ENCODE measurements at regions not wholly inside any gene's neighbourhood (a gene's known extent, or its start where the extent isn't known, plus 50 kb on each side); places are given as distances from the start of the nearest gene placed in this dataset.
"Not testable (repeated sequence)": the region's sequence is repeated elsewhere in the genome, so short reads cannot be mapped to it uniquely, and the experiment has no call there.

- no peaks in the 10 kb centered on the region for H3K27me3 ChIP-seq (ENCODE audit: control insufficient read depth in 2 of 2, insufficient read depth in 2 of 2, low read length in 2 of 2)
Observed at GRCh38 chr1:217059401-217059800, 336.2 kb upstream of the ESRRG start.

GRCh38 chr1:217053676-217054075 is 330.4 kb upstream of the ESRRG start:
- Histone ChIP-seq H3K9me3 (ENCODE audit: control insufficient read depth in 2 of 2, low read length in 2 of 2) (no peaks in the 10 kb centered on the region), H3K27me3 (ENCODE audit: control insufficient read depth in 2 of 2, insufficient read depth in 2 of 2, low read length in 2 of 2) (no peaks in the 10 kb centered on the region), H3K9ac (ENCODE audit: low read depth in 1 of 2, low read length in 2 of 2) (no peak overlapping the region), H3K36me3 (ENCODE audit: control insufficient read depth in 2 of 2, insufficient read depth in 2 of 2, low read length in 2 of 2) (no peaks in the 10 kb centered on the region), H3K27ac (ENCODE audit: low read depth in 2 of 2, low read length in 2 of 2) (no peak overlapping the region), H3K4me1 (ENCODE audit: control insufficient read depth in 2 of 2, insufficient read depth in 2 of 2, low read length in 2 of 2) (no peaks in the 10 kb centered on the region), H3K4me3 (ENCODE audit: low read length in 2 of 2) (no peak overlapping the region)

More at GRCh38 chr1:217059401-217059800, 336.2 kb upstream of the ESRRG start:
- Histone ChIP-seq H3K9ac (ENCODE audit: low read depth in 1 of 2, low read length in 2 of 2) (no peak overlapping the region), H3K27ac (ENCODE audit: low read depth in 2 of 2, low read length in 2 of 2) (no peak overlapping the region), H3K4me3 (ENCODE audit: low read length in 2 of 2) (no peak overlapping the region), H3K36me3 (ENCODE audit: control insufficient read depth in 2 of 2, insufficient read depth in 2 of 2, low read length in 2 of 2) (no peaks in the 10 kb centered on the region), H3K4me1 (ENCODE audit: control insufficient read depth in 2 of 2, insufficient read depth in 2 of 2, low read length in 2 of 2) (no peaks in the 10 kb centered on the region), H3K9me3 (ENCODE audit: control insufficient read depth in 2 of 2, low read length in 2 of 2) (no peaks in the 10 kb centered on the region)

- H3K36me3 ChIP-seq (ENCODE audit: control insufficient read depth in 2 of 2, insufficient read depth in 2 of 2, low read length in 2 of 2): no peaks in the 10 kb centered on the region
- H3K27ac ChIP-seq (ENCODE audit: low read depth in 2 of 2, low read length in 2 of 2): no peak overlapping the region
- H3K27me3 ChIP-seq (ENCODE audit: control insufficient read depth in 2 of 2, insufficient read depth in 2 of 2, low read length in 2 of 2): no peaks in the 10 kb centered on the region
- H3K9ac ChIP-seq (ENCODE audit: low read depth in 1 of 2, low read length in 2 of 2): no peak overlapping the region
- no peaks in the 10 kb centered on the region for H3K9me3 ChIP-seq (ENCODE audit: control insufficient read depth in 2 of 2, low read length in 2 of 2)
- H3K4me3 ChIP-seq (ENCODE audit: low read length in 2 of 2): no peak overlapping the region
- no peaks in the 10 kb centered on the region for H3K4me1 ChIP-seq (ENCODE audit: control insufficient read depth in 2 of 2, insufficient read depth in 2 of 2, low read length in 2 of 2)
Observed at GRCh38 chr1:217052626-217053025, 329.4 kb upstream of the ESRRG start.

- Histone ChIP-seq H3K4me3 (ENCODE audit: low read length in 2 of 2) (no peak overlapping the region), H3K9me3 (ENCODE audit: control insufficient read depth in 2 of 2, low read length in 2 of 2) (no peaks in the 10 kb centered on the region), H3K4me1 (ENCODE audit: control insufficient read depth in 2 of 2, insufficient read depth in 2 of 2, low read length in 2 of 2) (no peaks in the 10 kb centered on the region), H3K9ac (ENCODE audit: low read depth in 1 of 2, low read length in 2 of 2) (no peak overlapping the region), H3K27me3 (ENCODE audit: control insufficient read depth in 2 of 2, insufficient read depth in 2 of 2, low read length in 2 of 2) (no peaks in the 10 kb centered on the region), H3K27ac (ENCODE audit: low read depth in 2 of 2, low read length in 2 of 2) (no peak overlapping the region), H3K36me3 (ENCODE audit: control insufficient read depth in 2 of 2, insufficient read depth in 2 of 2, low read length in 2 of 2) (no peaks in the 10 kb centered on the region)
Observed at GRCh38 chr1:217052196-217052595, 329.0 kb upstream of the ESRRG start.

GRCh38 chr1:217049721-217050120 is 326.5 kb upstream of the ESRRG start:
- Histone ChIP-seq H3K4me3 (ENCODE audit: low read length in 2 of 2) (no peak overlapping the region), H3K9ac (ENCODE audit: low read depth in 1 of 2, low read length in 2 of 2) (no peak overlapping the region), H3K27ac (ENCODE audit: low read depth in 2 of 2, low read length in 2 of 2) (no peak overlapping the region), H3K4me1 (ENCODE audit: control insufficient read depth in 2 of 2, insufficient read depth in 2 of 2, low read length in 2 of 2) (no peaks in the 10 kb centered on the region), H3K9me3 (ENCODE audit: control insufficient read depth in 2 of 2, low read length in 2 of 2) (no peaks in the 10 kb centered on the region), H3K27me3 (ENCODE audit: control insufficient read depth in 2 of 2, insufficient read depth in 2 of 2, low read length in 2 of 2) (no peaks in the 10 kb centered on the region), H3K36me3 (ENCODE audit: control insufficient read depth in 2 of 2, insufficient read depth in 2 of 2, low read length in 2 of 2) (no peaks in the 10 kb centered on the region)

GRCh38 chr1:217049081-217049480 is 325.9 kb upstream of the ESRRG start:
- Histone ChIP-seq H3K36me3 (ENCODE audit: control insufficient read depth in 2 of 2, insufficient read depth in 2 of 2, low read length in 2 of 2) (no peaks in the 10 kb centered on the region), H3K27me3 (ENCODE audit: control insufficient read depth in 2 of 2, insufficient read depth in 2 of 2, low read length in 2 of 2) (no peaks in the 10 kb centered on the region), H3K4me1 (ENCODE audit: control insufficient read depth in 2 of 2, insufficient read depth in 2 of 2, low read length in 2 of 2) (no peaks in the 10 kb centered on the region), H3K9ac (ENCODE audit: low read depth in 1 of 2, low read length in 2 of 2) (no peak overlapping the region), H3K27ac (ENCODE audit: low read depth in 2 of 2, low read length in 2 of 2) (no peak overlapping the region), H3K9me3 (ENCODE audit: control insufficient read depth in 2 of 2, low read length in 2 of 2) (no peaks in the 10 kb centered on the region), H3K4me3 (ENCODE audit: low read length in 2 of 2) (no peak overlapping the region)

- no peaks in the 10 kb centered on the region for H3K36me3 ChIP-seq (ENCODE audit: control insufficient read depth in 2 of 2, insufficient read depth in 2 of 2, low read length in 2 of 2)
- no peak overlapping the region for H3K4me3 ChIP-seq (ENCODE audit: low read length in 2 of 2)
- H3K9ac ChIP-seq (ENCODE audit: low read depth in 1 of 2, low read length in 2 of 2): no peak overlapping the region
- H3K27me3 ChIP-seq (ENCODE audit: control insufficient read depth in 2 of 2, insufficient read depth in 2 of 2, low read length in 2 of 2): no peaks in the 10 kb centered on the region
- H3K27ac ChIP-seq (ENCODE audit: low read depth in 2 of 2, low read length in 2 of 2): no peak overlapping the region
- H3K4me1 ChIP-seq (ENCODE audit: control insufficient read depth in 2 of 2, insufficient read depth in 2 of 2, low read length in 2 of 2): no peaks in the 10 kb centered on the region
- no peaks in the 10 kb centered on the region for H3K9me3 ChIP-seq (ENCODE audit: control insufficient read depth in 2 of 2, low read length in 2 of 2)
Observed at GRCh38 chr1:217048104-217048707, 325.0 kb upstream of the ESRRG start.

GRCh38 chr1:217040711-217041455 is 317.7 kb upstream of the ESRRG start:
- no peak overlapping the region for H3K27ac ChIP-seq (ENCODE audit: low read depth in 2 of 2, low read length in 2 of 2)
- no peak overlapping the region for H3K4me3 ChIP-seq (ENCODE audit: low read length in 2 of 2)

GRCh38 chr1:217039926-217040325 is 316.7 kb upstream of the ESRRG start:
- Histone ChIP-seq H3K27me3 (ENCODE audit: control insufficient read depth in 2 of 2, insufficient read depth in 2 of 2, low read length in 2 of 2) (no peaks in the 10 kb centered on the region), H3K4me1 (ENCODE audit: control insufficient read depth in 2 of 2, insufficient read depth in 2 of 2, low read length in 2 of 2) (no peaks in the 10 kb centered on the region), H3K36me3 (ENCODE audit: control insufficient read depth in 2 of 2, insufficient read depth in 2 of 2, low read length in 2 of 2) (no peaks in the 10 kb centered on the region), H3K9me3 (ENCODE audit: control insufficient read depth in 2 of 2, low read length in 2 of 2) (no peaks in the 10 kb centered on the region), H3K4me3 (ENCODE audit: low read length in 2 of 2) (no peak overlapping the region), H3K27ac (ENCODE audit: low read depth in 2 of 2, low read length in 2 of 2) (no peak overlapping the region), H3K9ac (ENCODE audit: low read depth in 1 of 2, low read length in 2 of 2) (no peak overlapping the region)

More at GRCh38 chr1:217040711-217041455, 317.7 kb upstream of the ESRRG start:
- Histone ChIP-seq H3K36me3 (ENCODE audit: control insufficient read depth in 2 of 2, insufficient read depth in 2 of 2, low read length in 2 of 2) (no peaks in the 10 kb centered on the region), H3K4me1 (ENCODE audit: control insufficient read depth in 2 of 2, insufficient read depth in 2 of 2, low read length in 2 of 2) (no peaks in the 10 kb centered on the region), H3K9me3 (ENCODE audit: control insufficient read depth in 2 of 2, low read length in 2 of 2) (no peaks in the 10 kb centered on the region), H3K27me3 (ENCODE audit: control insufficient read depth in 2 of 2, insufficient read depth in 2 of 2, low read length in 2 of 2) (no peaks in the 10 kb centered on the region), H3K9ac (ENCODE audit: low read depth in 1 of 2, low read length in 2 of 2) (no peak overlapping the region)

- not testable (repeated sequence) for H3K4me1 ChIP-seq (ENCODE audit: control insufficient read depth in 2 of 2, insufficient read depth in 2 of 2, low read length in 2 of 2); H3K27me3 ChIP-seq (ENCODE audit: control insufficient read depth in 2 of 2, insufficient read depth in 2 of 2, low read length in 2 of 2); H3K4me3 ChIP-seq (ENCODE audit: low read length in 2 of 2); H3K9ac ChIP-seq (ENCODE audit: low read depth in 1 of 2, low read length in 2 of 2); H3K9me3 ChIP-seq (ENCODE audit: control insufficient read depth in 2 of 2, low read length in 2 of 2); H3K36me3 ChIP-seq (ENCODE audit: control insufficient read depth in 2 of 2, insufficient read depth in 2 of 2, low read length in 2 of 2); H3K27ac ChIP-seq (ENCODE audit: low read depth in 2 of 2, low read length in 2 of 2)
Observed at GRCh38 chr1:217039139-217039538, 315.9 kb upstream of the ESRRG start.
